Central memory CD8-positive, alpha-beta T cell (primary cell): ENCODE measurements at regions not wholly inside any gene's neighbourhood (a gene's known extent, or its start where the extent isn't known, plus 50 kb on each side); places are given as distances from the start of the nearest gene placed in this dataset.

ENCODE experiments used
- ATAC-seq: fragments of 150-1000 bp; cut with Tn5 transposase; replicated peaks from 2 replicates; pipeline ENCODE4 v1.10.0; 2022; ENCODE audit warnings: mild to moderate bottlenecking, moderate FRiP score, moderate number of reproducible peaks; ENCODE audit not compliant: poor library complexity, severe bottlenecking; ENCODE audit errors: extremely low read depth
- DNase-seq, 2 donors: peaks; one replicate each; pipeline ENCODE4 v3.0.0; 2021; ENCODE audit warnings: low spot score in 2 of 2
- H3K27ac Mint-ChIP-seq: one replicate; pipeline ENCODE4 v1.8.0; 2022; ENCODE audit warnings: low read depth, mild to moderate bottlenecking, moderate library complexity, mixed read lengths
- H3K27me3 Mint-ChIP-seq: one replicate; pipeline ENCODE4 v1.8.0; 2022; ENCODE audit warnings: mixed read lengths
- H3K36me3 Mint-ChIP-seq: one replicate; pipeline ENCODE4 v1.8.0; 2022; ENCODE audit warnings: mild to moderate bottlenecking, moderate library complexity, mixed read lengths; ENCODE audit not compliant: insufficient read depth
- H3K4me1 Mint-ChIP-seq: one replicate; pipeline ENCODE4 v1.8.0; 2022; ENCODE audit warnings: mixed read lengths
- H3K4me3 Mint-ChIP-seq: one replicate; pipeline ENCODE4 v1.8.0; 2022; ENCODE audit warnings: mild to moderate bottlenecking, moderate library complexity, mixed read lengths
- H3K9me3 Mint-ChIP-seq: one replicate; pipeline ENCODE4 v1.8.0; 2022; ENCODE audit warnings: mixed read lengths

- Mint-ChIP-seq H3K27me3 (no peaks in the 10 kb centered on the region), H3K4me1 (peaks cover 69% of the 10 kb centered on the region), H3K36me3 (peaks cover 4% of the 10 kb centered on the region), H3K9me3 (no peaks in the 10 kb centered on the region), H3K4me3 (no peak overlapping the region), H3K27ac (no peak overlapping the region)
- no peak for ATAC-seq
- DNase-seq = no peak
Measured at GRCh38 chr13:74017301-74018061, 116.7 kb downstream of the KLF12 start.

DNA sequence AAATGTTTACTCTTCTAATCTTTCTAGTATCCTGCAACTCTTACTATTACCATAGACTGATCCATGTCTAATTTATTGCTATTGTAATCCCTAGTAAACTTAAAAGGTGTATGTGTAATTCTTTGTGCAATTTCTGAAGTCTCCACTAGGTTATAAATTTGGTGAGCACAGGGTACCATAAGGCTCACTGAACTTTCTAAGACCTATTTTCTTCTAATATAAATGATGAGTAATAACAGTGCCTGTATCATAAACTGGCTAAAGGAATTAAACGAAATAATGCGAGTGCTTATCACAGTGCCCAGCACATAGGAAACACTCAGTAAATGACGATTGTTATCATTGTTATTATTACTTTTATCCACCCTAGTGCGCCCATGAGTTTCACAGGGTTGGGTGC, 119.1 kb downstream of the KLF12 start:
- Mint-ChIP-seq H3K27ac (no peak overlapping the region), H3K27me3 (no peaks in the 10 kb centered on the region), H3K9me3 (no peaks in the 10 kb centered on the region), H3K36me3 (peaks cover 5% of the 10 kb centered on the region), H3K4me3 (no peak overlapping the region), H3K4me1 (peaks cover 56% of the 10 kb centered on the region)
- ATAC-seq (no peak), DNase-seq (no peak)

DNA sequence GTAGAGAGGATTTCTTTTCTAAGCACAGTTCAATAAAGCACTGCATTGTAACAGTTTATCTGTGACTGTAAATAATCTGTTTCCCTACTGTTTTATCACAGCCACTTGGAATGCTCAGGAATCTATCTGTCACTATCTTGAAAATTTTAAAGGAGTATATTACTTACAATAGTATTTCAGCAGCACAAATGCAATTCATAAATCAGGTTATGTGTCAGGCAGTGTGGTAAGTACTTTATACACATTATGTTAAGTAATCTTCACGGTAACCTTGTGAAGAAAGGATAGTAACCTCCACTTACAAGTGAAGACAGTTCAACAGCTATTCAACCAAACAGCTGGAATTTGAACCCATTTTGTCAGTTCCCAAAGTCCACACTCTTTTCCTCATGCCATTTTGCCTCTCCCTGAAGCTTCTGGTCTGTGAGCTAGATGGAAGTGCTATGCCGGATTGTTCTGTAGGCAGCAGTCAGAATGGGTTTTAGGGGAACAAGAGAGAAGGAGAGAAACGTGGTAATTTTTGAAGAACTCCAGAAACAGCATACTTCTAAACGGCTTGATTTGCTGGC, 125.0 kb downstream of the KLF12 start:
- H3K4me1 Mint-ChIP-seq = peaks cover 55% of the 10 kb centered on the region
- H3K27me3 Mint-ChIP-seq = no peaks in the 10 kb centered on the region
- ATAC-seq (no peak), DNase-seq (no peak)
- no peak overlapping the region for H3K4me3 Mint-ChIP-seq
- no peaks in the 10 kb centered on the region for H3K9me3 Mint-ChIP-seq
- peaks cover 6% of the 10 kb centered on the region for H3K36me3 Mint-ChIP-seq
- H3K27ac Mint-ChIP-seq = no peak overlapping the region

DNA sequence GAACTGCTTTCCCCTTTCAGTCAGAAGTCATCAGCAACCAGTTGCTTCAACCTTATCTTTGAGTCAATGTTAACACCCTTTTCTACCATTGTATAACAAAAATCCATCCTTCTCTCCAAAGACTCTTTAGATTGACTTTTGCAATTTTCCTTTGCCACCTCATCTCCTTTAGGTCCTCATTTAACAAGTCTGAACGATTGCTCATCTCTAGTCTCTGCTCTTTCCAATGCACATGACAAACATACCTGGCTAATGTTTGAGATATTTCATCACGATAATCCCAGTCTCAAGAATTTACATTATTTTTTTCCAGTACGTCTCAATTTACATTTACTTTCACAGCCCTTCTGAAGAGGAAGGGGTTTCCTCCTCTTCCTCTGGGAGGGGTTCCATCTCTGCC, 127.5 kb downstream of the KLF12 start:
- DNase-seq (no peak), ATAC-seq (no peak)
- H3K27me3 Mint-ChIP-seq = no peaks in the 10 kb centered on the region
- peaks cover 5% of the 10 kb centered on the region for H3K36me3 Mint-ChIP-seq
- H3K27ac Mint-ChIP-seq = peak overlapping the region; percentile 23
- no peak overlapping the region for H3K4me3 Mint-ChIP-seq
- no peaks in the 10 kb centered on the region for H3K9me3 Mint-ChIP-seq
- peaks cover 43% of the 10 kb centered on the region for H3K4me1 Mint-ChIP-seq

GRCh38 chr13:74005320-74006157, 128.7 kb downstream of the KLF12 start:
- Mint-ChIP-seq H3K4me1 (peaks cover 52% of the 10 kb centered on the region), H3K4me3 (no peak overlapping the region), H3K36me3 (peaks cover 5% of the 10 kb centered on the region), H3K9me3 (no peaks in the 10 kb centered on the region), H3K27me3 (no peaks in the 10 kb centered on the region), H3K27ac (no peak overlapping the region)
- peak; percentile 40 for ATAC-seq
- DNase-seq = no peak

DNA sequence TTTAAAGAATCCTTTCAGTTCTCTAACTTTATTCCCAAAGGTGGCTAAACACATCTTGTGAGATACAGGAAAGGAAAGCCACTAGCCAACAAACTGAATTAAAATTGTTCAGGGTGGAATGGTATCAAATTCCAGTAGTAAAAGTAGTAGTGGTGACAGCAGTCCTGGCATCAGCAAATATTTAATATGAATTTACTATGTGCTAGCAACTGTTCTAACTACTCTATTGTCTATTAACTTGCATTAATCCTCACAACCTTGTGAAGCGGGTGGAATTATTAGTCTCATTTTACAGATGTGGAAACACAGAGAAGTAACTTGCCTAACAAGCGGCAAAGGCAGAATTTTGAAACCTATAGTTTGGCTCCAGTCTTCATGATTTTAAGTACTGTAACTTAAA, 130.1 kb downstream of the KLF12 start:
- Mint-ChIP-seq H3K4me3 (no peak overlapping the region), H3K27ac (no peak overlapping the region), H3K4me1 (peaks cover 53% of the 10 kb centered on the region), H3K9me3 (no peaks in the 10 kb centered on the region), H3K27me3 (no peaks in the 10 kb centered on the region), H3K36me3 (peaks cover 6% of the 10 kb centered on the region)
- DNase-seq (no peak), ATAC-seq (no peak)

DNA sequence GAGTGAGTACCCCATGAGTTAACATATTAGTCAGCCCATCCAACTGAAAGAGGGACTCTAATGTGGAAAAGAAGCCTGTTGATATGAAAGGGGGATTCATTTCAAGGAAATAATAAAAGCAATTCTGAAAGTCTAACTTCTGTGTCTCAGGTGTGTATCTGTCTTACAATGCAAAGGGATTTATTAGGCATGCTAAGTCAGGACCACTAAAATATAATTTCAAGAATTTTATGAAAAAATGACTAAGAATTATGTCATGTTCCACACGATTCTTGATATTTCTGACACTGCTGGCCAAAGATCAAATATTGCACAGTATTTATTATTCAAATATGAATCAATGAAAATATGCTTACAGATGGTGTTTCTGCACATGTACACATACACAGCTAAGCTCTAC, 130.8 kb downstream of the KLF12 start:
- Mint-ChIP-seq H3K36me3 (peaks cover 5% of the 10 kb centered on the region), H3K4me1 (peaks cover 54% of the 10 kb centered on the region), H3K9me3 (no peaks in the 10 kb centered on the region), H3K27me3 (no peaks in the 10 kb centered on the region), H3K27ac (no peak overlapping the region), H3K4me3 (no peak overlapping the region)
- ATAC-seq = no peak
- DNase-seq = no peak

DNA sequence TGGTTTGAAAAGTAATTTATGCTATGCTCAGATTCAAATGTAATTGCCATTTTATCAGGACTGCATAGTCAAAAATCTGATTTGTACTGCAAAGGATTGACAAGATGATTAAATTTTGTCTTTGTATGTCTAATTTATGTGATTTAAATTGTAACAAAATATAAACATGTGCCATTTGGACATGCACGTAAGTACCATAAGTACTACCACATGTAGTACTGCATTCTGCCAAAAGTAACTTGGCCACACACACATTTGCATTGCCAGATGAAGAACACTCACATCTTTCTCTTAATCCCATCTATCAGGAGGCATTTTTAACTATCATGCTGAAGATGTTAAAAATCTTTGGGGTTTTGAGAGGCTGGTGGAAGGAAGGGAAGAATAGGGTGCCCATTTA, 133.3 kb downstream of the KLF12 start:
- H3K4me3 Mint-ChIP-seq = no peak overlapping the region
- ATAC-seq (no peak), DNase-seq (no peak)
- peaks cover 7% of the 10 kb centered on the region for H3K36me3 Mint-ChIP-seq
- H3K9me3 Mint-ChIP-seq = no peaks in the 10 kb centered on the region
- peaks cover 67% of the 10 kb centered on the region for H3K4me1 Mint-ChIP-seq
- H3K27ac Mint-ChIP-seq = no peak overlapping the region
- no peaks in the 10 kb centered on the region for H3K27me3 Mint-ChIP-seq

- Mint-ChIP-seq H3K36me3 (peaks cover 18% of the 10 kb centered on the region), H3K27me3 (no peaks in the 10 kb centered on the region), H3K27ac (peak overlapping the region; percentile 70), H3K4me1 (peaks cover 74% of the 10 kb centered on the region), H3K4me3 (no peak overlapping the region), H3K9me3 (no peaks in the 10 kb centered on the region)
- ATAC-seq = no peak
- no peak for DNase-seq
Measured at GRCh38 chr13:73998631-73999030, 135.6 kb downstream of the KLF12 start.

DNA sequence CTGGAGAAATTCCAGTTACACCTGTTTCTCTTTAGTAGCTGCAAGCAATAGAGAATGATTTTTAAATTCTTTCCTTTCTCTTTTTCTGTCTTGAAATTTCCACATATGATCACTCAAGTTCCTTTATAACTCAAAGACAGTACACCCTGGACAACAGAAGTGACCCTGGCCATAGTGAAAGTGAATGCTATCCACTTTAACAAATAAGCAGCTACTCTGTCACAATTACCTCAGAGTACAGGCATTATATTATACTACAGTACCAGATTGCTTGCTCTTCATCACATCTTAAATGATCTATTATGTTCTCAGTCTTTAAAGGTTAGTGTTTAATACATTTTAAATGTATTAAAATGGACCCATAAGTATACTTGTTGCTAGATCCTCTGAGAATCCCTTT, 136.2 kb downstream of the KLF12 start:
- DNase-seq (no peak), ATAC-seq (no peak)
- H3K27me3 Mint-ChIP-seq = no peaks in the 10 kb centered on the region
- peaks cover 23% of the 10 kb centered on the region for H3K36me3 Mint-ChIP-seq
- H3K4me3 Mint-ChIP-seq = no peak overlapping the region
- H3K9me3 Mint-ChIP-seq = no peaks in the 10 kb centered on the region
- peaks cover 73% of the 10 kb centered on the region for H3K4me1 Mint-ChIP-seq
- peak overlapping the region; percentile 70 for H3K27ac Mint-ChIP-seq

GRCh38 chr13:73996569-73996968, 137.6 kb downstream of the KLF12 start:
- Mint-ChIP-seq H3K4me3 (no peak overlapping the region), H3K4me1 (peaks cover 78% of the 10 kb centered on the region), H3K9me3 (no peaks in the 10 kb centered on the region), H3K27me3 (no peaks in the 10 kb centered on the region), H3K36me3 (peaks cover 31% of the 10 kb centered on the region), H3K27ac (no peak overlapping the region)
- ATAC-seq = no peak
- DNase-seq = no peak

DNA sequence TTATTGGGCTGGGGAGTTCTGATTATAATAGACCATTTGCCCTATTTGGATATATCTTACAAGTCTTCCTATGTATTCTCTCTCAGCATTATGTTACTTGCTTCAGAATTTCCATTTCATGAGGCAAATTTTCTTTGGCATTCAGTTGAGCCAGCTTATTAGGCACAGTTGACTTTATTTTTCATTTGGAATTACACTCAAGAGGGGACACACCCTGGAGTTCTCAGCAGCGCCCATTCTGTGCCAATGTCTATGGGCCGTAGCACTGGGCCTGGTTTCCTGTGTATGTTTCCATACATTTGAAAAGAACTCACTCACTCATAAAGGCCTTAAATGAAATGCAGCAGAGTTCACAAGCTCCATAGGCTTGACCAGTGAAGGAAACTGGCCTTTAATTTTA, 138.5 kb downstream of the KLF12 start:
- peaks cover 79% of the 10 kb centered on the region for H3K4me1 Mint-ChIP-seq
- H3K27ac Mint-ChIP-seq = no peak overlapping the region
- H3K36me3 Mint-ChIP-seq = peaks cover 31% of the 10 kb centered on the region
- DNase-seq (no peak), ATAC-seq (no peak)
- no peak overlapping the region for H3K4me3 Mint-ChIP-seq
- H3K27me3 Mint-ChIP-seq = no peaks in the 10 kb centered on the region
- no peaks in the 10 kb centered on the region for H3K9me3 Mint-ChIP-seq

DNA sequence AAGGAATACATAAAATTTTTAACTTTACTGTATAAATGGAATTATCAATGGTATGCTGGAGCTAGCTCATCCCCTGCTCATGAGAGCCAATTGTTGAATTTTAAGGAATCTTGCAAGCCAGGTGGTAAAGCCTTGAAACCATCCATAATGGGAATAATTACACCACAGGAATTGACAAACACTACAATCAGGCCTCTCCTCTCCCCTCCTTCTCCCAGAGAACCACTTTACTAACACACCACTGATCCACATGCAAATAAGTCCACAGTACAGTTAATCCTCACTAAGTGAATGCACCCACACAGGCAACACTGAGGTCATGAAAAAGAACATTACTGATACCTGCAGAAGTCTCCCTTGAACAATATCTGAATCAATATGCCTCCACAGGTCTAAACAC, 140.5 kb downstream of the KLF12 start:
- Mint-ChIP-seq H3K36me3 (peaks cover 28% of the 10 kb centered on the region), H3K9me3 (no peaks in the 10 kb centered on the region), H3K27ac (no peak overlapping the region), H3K4me3 (no peak overlapping the region), H3K4me1 (peaks cover 76% of the 10 kb centered on the region), H3K27me3 (no peaks in the 10 kb centered on the region)
- ATAC-seq = no peak
- no peak for DNase-seq
